Upper lobe of left lung (tissue), 6 donors: ENCODE measurements at regions not wholly inside any gene's neighbourhood (a gene's known extent, or its start where the extent isn't known, plus 50 kb on each side); places are given as distances from the start of the nearest gene placed in this dataset.

Experiments used
- ATAC-seq, 2 donors: fragments of 200-7000 bp; cut with Tn5 transposase; one replicate each; pipeline ENCODE4 v1.9.1; 2022; ENCODE audit warnings: mild to moderate bottlenecking in 2 of 2, moderate library complexity in 2 of 2; ENCODE audit not compliant: low FRiP score in 2 of 2
- DNase-seq, 2 donors: peaks; one replicate each; pipeline ENCODE4 v3.0.0-alpha.2; 2019 to 2020
- H3K27ac ChIP-seq, 4 donors: fragments of 200-600 bp; sonication (generic); one replicate each; pipeline ENCODE4 v1.5.1; 2016 to 2019
- H3K27me3 ChIP-seq, 4 donors: fragments of 200-600 bp; sonication (generic); one replicate each; pipeline ENCODE4 v1.5.1; 2017 to 2019
- H3K36me3 ChIP-seq, 4 donors: fragments of 200-600 bp; sonication (generic); one replicate each; pipeline ENCODE4 v1.5.1; 2016 to 2019
- H3K4me1 ChIP-seq, 4 donors: fragments of 200-600 bp; sonication (generic); one replicate each; pipeline ENCODE4 v1.5.1; 2018 to 2019
- H3K4me3 ChIP-seq, 4 donors: fragments of 200-600 bp; sonication (generic); one replicate each; pipeline ENCODE4 v1.5.1; 2017 to 2019; ENCODE audit warnings: mild to moderate bottlenecking in 2 of 4, moderate library complexity in 1 of 4
- H3K9me3 ChIP-seq, 4 donors: fragments of 200-600 bp; sonication (generic); one replicate each; pipeline ENCODE4 v1.5.1; 2018 to 2019
- EP300 ChIP-seq, 4 donors: sonication (generic); formaldehyde crosslinking; IDR thresholded peaks; one replicate each; pipeline ENCODE4 v1.5.1; 2017; ENCODE audit warnings: antibody characterized with exemption in 4 of 4, control low read depth in 2 of 4
- POLR2A ChIP-seq, 4 donors: fragments of 450-650 bp; IDR thresholded peaks; one replicate each; pipeline ENCODE4 v1.5.1; 2016 to 2017; ENCODE audit warnings: antibody characterized with exemption in 4 of 4, mild to moderate bottlenecking in 2 of 4
- POLR2AphosphoS5 ChIP-seq, 2 donors: sonication (generic); formaldehyde crosslinking; IDR thresholded peaks; one replicate each; pipeline ENCODE4 v1.5.1; 2017; ENCODE audit warnings: antibody characterized with exemption in 2 of 2
- WGBS, 2 donors: methylation state at CpG; one replicate each; pipeline ENCODE4 v1.1.5; 2017 to 2018; 5-methylcytosine and 5-hydroxymethylcytosine counted together
- TF ChIP-seq, protein P1 (sequence below), 6 experiments: fragments of 450-650 bp in 4 of 6; fragments of 200-600 bp in 2 of 6; sonication (generic) in 2 of 6; IDR thresholded peaks; one replicate each; pipeline ENCODE4 v1.5.1; 2016 to 2019; ENCODE audit warnings: antibody characterized with exemption in 6 of 6
- donor health status: DM: no; HTN: no; CAD: no; lungs with moderate emphysema.
- donor health status: DM: no; HTN: yes; CAD: no; lungs with severe emphysema.

DNA sequence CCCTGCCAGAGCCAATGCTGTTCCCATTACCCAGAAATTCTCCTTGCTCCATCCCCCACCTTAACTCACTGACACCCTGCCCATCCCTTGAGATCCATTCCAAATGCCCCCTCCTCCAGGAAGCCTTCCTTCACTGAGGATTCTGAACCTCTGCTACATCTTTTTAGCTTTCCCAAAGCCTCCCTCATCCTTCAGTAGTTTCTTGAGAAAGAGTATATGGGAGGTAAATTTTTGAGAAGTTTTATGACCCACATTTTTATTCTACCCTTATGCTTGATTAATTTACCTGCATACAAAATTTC is 93.1 kb downstream of the INHBB start:
- H3K27me3 ChIP-seq = peaks cover 0 to 18% (median 4%) of the 10 kb centered on the region in 4 donors
- ATAC-seq = no peak
- no peaks in the 10 kb centered on the region for H3K36me3 ChIP-seq
- peaks cover 10 to 17% (median 14%) of the 10 kb centered on the region in 4 donors for H3K4me1 ChIP-seq
- H3K9me3 ChIP-seq = no peaks in the 10 kb centered on the region
- no peak overlapping the region for H3K27ac ChIP-seq
- H3K4me3 ChIP-seq = no peak overlapping the region
- TF ChIP-seq POLR2A (IDR thresholded peaks at IDR 0.05) (no peak), POLR2AphosphoS5 (IDR thresholded peaks at IDR 0.05) (no peak), EP300 (IDR thresholded peaks at IDR 0.05) (no peak)
- TF ChIP-seq, protein P1, sequence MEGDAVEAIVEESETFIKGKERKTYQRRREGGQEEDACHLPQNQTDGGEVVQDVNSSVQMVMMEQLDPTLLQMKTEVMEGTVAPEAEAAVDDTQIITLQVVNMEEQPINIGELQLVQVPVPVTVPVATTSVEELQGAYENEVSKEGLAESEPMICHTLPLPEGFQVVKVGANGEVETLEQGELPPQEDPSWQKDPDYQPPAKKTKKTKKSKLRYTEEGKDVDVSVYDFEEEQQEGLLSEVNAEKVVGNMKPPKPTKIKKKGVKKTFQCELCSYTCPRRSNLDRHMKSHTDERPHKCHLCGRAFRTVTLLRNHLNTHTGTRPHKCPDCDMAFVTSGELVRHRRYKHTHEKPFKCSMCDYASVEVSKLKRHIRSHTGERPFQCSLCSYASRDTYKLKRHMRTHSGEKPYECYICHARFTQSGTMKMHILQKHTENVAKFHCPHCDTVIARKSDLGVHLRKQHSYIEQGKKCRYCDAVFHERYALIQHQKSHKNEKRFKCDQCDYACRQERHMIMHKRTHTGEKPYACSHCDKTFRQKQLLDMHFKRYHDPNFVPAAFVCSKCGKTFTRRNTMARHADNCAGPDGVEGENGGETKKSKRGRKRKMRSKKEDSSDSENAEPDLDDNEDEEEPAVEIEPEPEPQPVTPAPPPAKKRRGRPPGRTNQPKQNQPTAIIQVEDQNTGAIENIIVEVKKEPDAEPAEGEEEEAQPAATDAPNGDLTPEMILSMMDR (IDR thresholded peaks at IDR 0.05) = no peak
- no peak for DNase-seq

DNA sequence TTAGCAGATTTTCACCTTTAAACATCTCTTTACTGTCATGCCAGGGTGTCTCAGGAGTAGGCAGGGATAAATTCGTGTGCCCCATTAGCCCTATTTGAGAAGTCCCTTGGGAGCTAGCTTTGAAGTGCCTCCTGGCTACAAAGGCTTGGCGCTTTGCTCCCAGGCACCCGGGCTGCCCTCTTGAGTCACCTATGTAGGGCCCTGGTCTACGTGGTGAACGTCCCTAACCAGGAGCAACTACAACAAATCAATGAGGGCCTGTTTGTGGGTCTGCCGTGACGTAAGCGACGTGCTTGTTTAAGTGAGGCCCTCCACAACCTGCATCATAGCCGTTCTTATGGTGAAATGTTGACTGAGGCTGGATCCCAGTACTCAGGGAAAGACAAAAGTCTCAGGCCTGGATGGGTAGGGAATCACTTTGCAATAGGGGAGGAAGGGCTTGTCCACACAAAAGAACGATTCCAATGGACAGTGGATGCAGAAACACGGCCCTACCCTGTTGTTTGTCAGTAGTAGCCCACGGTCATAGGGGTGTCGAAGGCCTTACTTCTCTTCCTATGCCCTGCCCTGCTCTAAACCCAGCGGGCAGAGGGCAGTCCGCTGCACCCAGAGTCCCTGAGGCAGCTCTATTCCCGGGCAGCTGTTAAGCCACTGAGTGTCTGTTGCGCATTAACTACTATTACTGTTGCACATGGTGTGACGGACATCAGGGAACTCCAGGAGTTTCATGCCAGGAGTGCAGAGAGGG is 93.9 kb downstream of the INHBB start:
- Histone ChIP-seq H3K27ac (no peak overlapping the region), H3K4me1 (peaks cover 10 to 17% (median 14%) of the 10 kb centered on the region in 4 donors), H3K27me3 (peaks cover 0 to 18% (median 4%) of the 10 kb centered on the region in 4 donors), H3K4me3 (no peak overlapping the region), H3K9me3 (no peaks in the 10 kb centered on the region), H3K36me3 (no peaks in the 10 kb centered on the region)
- DNase-seq (no peak), ATAC-seq (no peak)
- 89% methylated on average over 19 of the region's 19 CpGs for WGBS, 2 donors
- no peak for TF ChIP-seq EP300 (IDR thresholded peaks at IDR 0.05)
- TF ChIP-seq, protein P1 (IDR thresholded peaks at IDR 0.05) = no peak
- TF ChIP-seq POLR2AphosphoS5 (IDR thresholded peaks at IDR 0.05) = no peak
- no peak for TF ChIP-seq POLR2A (IDR thresholded peaks at IDR 0.05)

DNA sequence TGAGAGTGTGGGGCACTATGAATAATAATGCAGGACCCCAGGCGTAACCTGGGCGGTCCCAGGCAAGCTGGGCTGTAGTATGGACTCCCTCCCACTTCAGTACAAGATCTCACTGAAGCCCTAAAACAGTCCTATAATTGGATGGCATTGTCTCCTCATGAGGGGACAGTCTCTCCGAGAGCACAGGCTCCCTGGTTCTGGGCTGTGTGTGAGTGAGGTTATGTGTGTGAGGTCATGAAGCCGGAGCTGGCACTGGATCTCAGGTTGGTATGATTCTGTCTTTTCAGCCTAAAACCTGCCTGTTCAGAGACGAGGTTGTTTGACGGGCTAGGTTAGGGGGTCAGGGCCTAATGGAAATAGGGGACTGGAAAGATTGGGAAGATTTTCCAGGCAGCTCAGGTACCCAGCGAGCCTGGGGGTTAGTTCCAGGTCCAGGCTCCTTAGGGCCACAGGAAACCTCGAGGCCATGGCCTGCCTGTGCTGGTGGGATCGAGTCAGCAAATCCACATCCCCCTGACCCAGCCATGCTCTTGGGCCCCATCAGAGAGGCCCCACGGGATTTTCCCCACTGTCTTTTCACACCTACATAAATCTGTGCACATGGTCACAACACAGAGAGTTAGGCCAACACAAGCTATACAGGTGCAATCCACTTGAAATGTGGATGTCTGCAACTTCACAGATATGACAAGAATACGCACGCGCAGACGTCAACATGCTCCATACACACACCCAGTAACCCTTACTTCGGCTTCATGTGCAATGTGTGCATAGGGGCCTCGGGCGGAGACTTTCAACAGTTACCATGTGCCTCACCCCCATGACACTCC is 94.8 kb downstream of the INHBB start:
- WGBS, 2 donors = 89 to 91% methylated on average over 17 of the region's 17 CpGs
- ATAC-seq = no peak
- peaks cover 10 to 17% (median 14%) of the 10 kb centered on the region in 4 donors for H3K4me1 ChIP-seq
- no peaks in the 10 kb centered on the region for H3K36me3 ChIP-seq
- no peak overlapping the region for H3K4me3 ChIP-seq
- DNase-seq = no peak
- H3K27me3 ChIP-seq = peaks cover 0 to 18% (median 4%) of the 10 kb centered on the region in 4 donors
- no peaks in the 10 kb centered on the region for H3K9me3 ChIP-seq
- H3K27ac ChIP-seq = no peak overlapping the region
- no peak for TF ChIP-seq EP300 (IDR thresholded peaks at IDR 0.05)
- TF ChIP-seq POLR2AphosphoS5 (IDR thresholded peaks at IDR 0.05) = no peak
- TF ChIP-seq POLR2A (IDR thresholded peaks at IDR 0.05) = no peak
- TF ChIP-seq, protein P1 (IDR thresholded peaks at IDR 0.05) = no peak

DNA sequence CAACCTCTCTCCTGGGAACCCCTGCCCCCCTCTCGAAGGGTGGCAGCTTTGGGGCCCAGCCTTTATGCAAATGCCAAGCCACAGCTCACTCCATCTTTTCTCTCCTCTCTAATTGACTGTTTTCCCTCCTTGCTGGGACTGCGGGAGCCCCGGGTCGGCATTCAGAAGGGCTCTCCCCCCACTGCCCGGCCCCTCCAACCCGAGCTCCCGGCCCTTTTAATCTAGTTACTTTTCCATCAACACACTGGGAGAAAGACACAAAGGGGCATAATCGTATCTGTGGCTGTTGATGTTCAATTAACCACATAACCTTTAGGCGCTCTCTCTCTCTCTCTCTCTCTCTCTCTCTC is 95.4 kb downstream of the INHBB start:
- H3K27me3 ChIP-seq = peaks cover 0 to 18% (median 4%) of the 10 kb centered on the region in 4 donors
- H3K4me1 ChIP-seq = peaks cover 10 to 17% (median 14%) of the 10 kb centered on the region in 4 donors
- peak in 1 of 2 donors; percentile 53 for DNase-seq
- no peak overlapping the region for H3K27ac ChIP-seq
- ATAC-seq = no peak
- 51 to 63% methylated on average over 9 of the region's 9 CpGs for WGBS, 2 donors
- no peak overlapping the region for H3K4me3 ChIP-seq
- no peaks in the 10 kb centered on the region for H3K9me3 ChIP-seq
- TF ChIP-seq EP300 (IDR thresholded peaks at IDR 0.05) = no peak
- TF ChIP-seq, protein P1 (IDR thresholded peaks at IDR 0.05) = no peak
- no peak for TF ChIP-seq POLR2AphosphoS5 (IDR thresholded peaks at IDR 0.05)
- TF ChIP-seq POLR2A (IDR thresholded peaks at IDR 0.05) = no peak
- no peaks in the 10 kb centered on the region for H3K36me3 ChIP-seq
